ENCODE measurements at regions not wholly inside any gene's neighbourhood (a gene's known extent, or its start where the extent isn't known, plus 50 kb on each side); places are given as distances from the start of the nearest gene placed in this dataset.

- POLR2A ChIA-PET: no interaction called here
- Mint-ChIP-seq H3K36me3 (ENCODE audit: insufficient read depth, unreplicated experiment) (peaks cover 48% of the 10 kb centered on the region), H3K27ac (ENCODE audit: unreplicated experiment) (no peak overlapping the region), H3K27me3 (ENCODE audit: insufficient read depth, unreplicated experiment) (no peaks in the 10 kb centered on the region), H3K4me3 (ENCODE audit: unreplicated experiment) (no peak overlapping the region), H3K4me1 (ENCODE audit: low read depth, unreplicated experiment) (peaks cover 12% of the 10 kb centered on the region), H3K9me3 (ENCODE audit: unreplicated experiment) (no peaks in the 10 kb centered on the region)
- Histone ChIP-seq H3K9me3 (no peaks in the 10 kb centered on the region), H3K4me3 (ENCODE audit: low read depth, low read length) (no peak overlapping the region), H3K36me3 (ENCODE audit: control insufficient read depth, insufficient read depth, low read length) (no peaks in the 10 kb centered on the region; the same call in 1 of the 2 replicates), H3K4me1 (0 out of 2 replicates have a peak, but pooled peaks cover 4% of the 10 kb centered on the region), H3K27me3 (replicated peaks; ENCODE audit: control insufficient read depth, insufficient read depth, low read length) (no peaks in the 10 kb centered on the region)
- no peak for DNase-seq
- TF ChIP-seq CTCF (IDR thresholded peaks at IDR 0.05; ENCODE audit: insufficient read depth in 1 of 2, low read depth in 1 of 2, low read length in 1 of 2, severe bottlenecking in 1 of 2, unreplicated experiment in 1 of 2): no peak
- CTCF ChIA-PET: no interaction called here
- BruUV-seq (replicated peaks): no TSS peak
- intact Hi-C loops (cut with micrococcal nuclease; ENCODE audit: unreplicated experiment): no loop called here
Measured at GRCh38 chr11:70713988-70714665, 315.8 kb downstream of the CTTN start.

GRCh38 chr11:70715166-70715951, 317.0 kb downstream of the CTTN start:
- Mint-ChIP-seq H3K4me3 (ENCODE audit: unreplicated experiment) (no peak overlapping the region), H3K4me1 (ENCODE audit: low read depth, unreplicated experiment) (peaks cover 1% of the 10 kb centered on the region), H3K27ac (ENCODE audit: unreplicated experiment) (no peak overlapping the region), H3K27me3 (ENCODE audit: insufficient read depth, unreplicated experiment) (no peaks in the 10 kb centered on the region), H3K36me3 (ENCODE audit: insufficient read depth, unreplicated experiment) (peaks cover 41% of the 10 kb centered on the region), H3K9me3 (ENCODE audit: unreplicated experiment) (no peaks in the 10 kb centered on the region)
- intact Hi-C loops (cut with micrococcal nuclease; ENCODE audit: unreplicated experiment): no loop called here
- Histone ChIP-seq H3K27me3 (replicated peaks; ENCODE audit: control insufficient read depth, insufficient read depth, low read length) (no peaks in the 10 kb centered on the region), H3K9me3 (no peaks in the 10 kb centered on the region), H3K4me1 (0 out of 2 replicates have a peak, but pooled peaks cover 4% of the 10 kb centered on the region), H3K36me3 (ENCODE audit: control insufficient read depth, insufficient read depth, low read length) (no peaks in the 10 kb centered on the region), H3K4me3 (ENCODE audit: low read depth, low read length) (no peak overlapping the region)
- BruUV-seq (replicated peaks): no TSS peak
- ChIA-PET CTCF (no interaction called here), POLR2A (no interaction called here)
- TF ChIP-seq CTCF (IDR thresholded peaks at IDR 0.05; ENCODE audit: insufficient read depth in 1 of 2, low read depth in 1 of 2, low read length in 1 of 2, severe bottlenecking in 1 of 2, unreplicated experiment in 1 of 2): no peak
- DNase-seq: no peak

DNA sequence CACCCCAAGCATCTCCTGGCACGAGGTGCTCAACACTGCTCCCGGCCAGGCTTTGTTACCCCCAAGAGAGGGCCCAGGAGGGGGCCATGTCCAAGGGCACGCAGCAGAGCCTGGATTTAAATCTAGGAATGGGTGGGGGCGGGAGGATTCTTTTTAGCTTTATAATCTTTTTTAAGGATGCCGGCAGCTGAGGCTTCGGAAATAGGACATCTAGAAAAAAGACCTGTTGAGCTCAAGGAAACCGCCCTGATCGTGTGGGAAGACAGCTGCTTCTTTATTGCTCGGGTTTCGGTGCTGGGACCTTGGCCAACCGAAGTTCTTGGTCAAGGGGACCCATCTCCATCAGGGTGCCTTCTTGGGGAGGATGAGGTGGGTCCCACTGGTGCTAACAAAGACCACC, 317.9 kb downstream of the CTTN start:
- intact Hi-C loops (cut with micrococcal nuclease; ENCODE audit: unreplicated experiment): no loop called here

More for the DNA sequence above, 317.9 kb downstream of the CTTN start:
- H3K4me3 Mint-ChIP-seq (ENCODE audit: unreplicated experiment): no peak overlapping the region
- H3K4me3 ChIP-seq (ENCODE audit: low read depth, low read length): no peak overlapping the region
- H3K9me3 Mint-ChIP-seq (ENCODE audit: unreplicated experiment): no peaks in the 10 kb centered on the region
- no peaks in the 10 kb centered on the region for H3K27me3 Mint-ChIP-seq (ENCODE audit: insufficient read depth, unreplicated experiment)
- H3K36me3 Mint-ChIP-seq (ENCODE audit: insufficient read depth, unreplicated experiment): peaks cover 38% of the 10 kb centered on the region
- ChIA-PET CTCF (no interaction called here), POLR2A (no interaction called here)
- no peaks in the 10 kb centered on the region for H3K36me3 ChIP-seq (ENCODE audit: control insufficient read depth, insufficient read depth, low read length)
- H3K27me3 ChIP-seq (replicated peaks; ENCODE audit: control insufficient read depth, insufficient read depth, low read length): no peaks in the 10 kb centered on the region
- TF ChIP-seq CTCF (IDR thresholded peaks at IDR 0.05; ENCODE audit: insufficient read depth in 1 of 2, low read depth in 1 of 2, low read length in 1 of 2, severe bottlenecking in 1 of 2, unreplicated experiment in 1 of 2): no peak
- H3K27ac Mint-ChIP-seq (ENCODE audit: unreplicated experiment): no peak overlapping the region
- no peaks in the 10 kb centered on the region for H3K4me1 Mint-ChIP-seq (ENCODE audit: low read depth, unreplicated experiment)
- no peaks in the 10 kb centered on the region for H3K4me1 ChIP-seq
- DNase-seq: no peak
- H3K9me3 ChIP-seq: no peaks in the 10 kb centered on the region
- no TSS peak for BruUV-seq (replicated peaks)

Measured in Caco-2 (cell line).